Jurkat, Clone E6-1 (cell line): ENCODE measurements at regions not wholly inside any gene's neighbourhood (a gene's known extent, or its start where the extent isn't known, plus 50 kb on each side); places are given as distances from the start of the nearest gene placed in this dataset.
A peak's percentile ranks its signal among the peaks of the same experiment; 100 is the strongest.
"Not testable (repeated sequence)": the region's sequence is repeated elsewhere in the genome, so short reads cannot be mapped to it uniquely, and the experiment has no call there.

Experiments
- DNase-seq: peaks from one replicate; pipeline ENCODE4 v3.0.0-alpha.2; 2011; ENCODE audit warnings: low read depth, low spot score
- H3K4me3 ChIP-seq: 2 replicates; pipeline ENCODE4 v1.5.1; 2011; ENCODE audit warnings: mild to moderate bottlenecking, low read length, control low read depth, moderate library complexity

GRCh38 chr1:101406271-101406670, 169.5 kb downstream of the S1PR1 start:
- H3K4me3 ChIP-seq, result no peak overlapping the region

GRCh38 chr1:101406681-101407080, 169.9 kb downstream of the S1PR1 start:
- no peak for DNase-seq
- no peak overlapping the region for H3K4me3 ChIP-seq

More at GRCh38 chr1:101406271-101406670, 169.5 kb downstream of the S1PR1 start:
- no peak for DNase-seq

GRCh38 chr1:101407505-101408211, 170.8 kb downstream of the S1PR1 start:
- H3K4me3 ChIP-seq, result no peak overlapping the region
- DNase-seq, result no peak

GRCh38 chr1:101408212-101409042, 171.6 kb downstream of the S1PR1 start:
- no peak overlapping the region for H3K4me3 ChIP-seq
- DNase-seq, result no peak

- H3K4me3 ChIP-seq, result no peak overlapping the region
- no peak for DNase-seq
Observed at GRCh38 chr1:101409102-101409501, 172.3 kb downstream of the S1PR1 start.

- DNase-seq, result no peak
- H3K4me3 ChIP-seq, result no peak overlapping the region
Observed at GRCh38 chr1:101410048-101410878, 173.4 kb downstream of the S1PR1 start.

- no peak for DNase-seq
- no peak overlapping the region for H3K4me3 ChIP-seq
Observed at GRCh38 chr1:101420406-101420805, 183.6 kb downstream of the S1PR1 start.

GRCh38 chr1:101428083-101428482, 191.3 kb downstream of the S1PR1 start:
- H3K4me3 ChIP-seq, DNase-seq: not testable (repeated sequence)

- H3K4me3 ChIP-seq, result no peak overlapping the region
- DNase-seq, result no peak
Observed at GRCh38 chr1:101428562-101428961, 191.7 kb downstream of the S1PR1 start.

GRCh38 chr1:101431956-101432510, 195.2 kb downstream of the S1PR1 start:
- H3K4me3 ChIP-seq, result no peak overlapping the region
- no peak for DNase-seq

GRCh38 chr1:101435831-101436511, 199.2 kb downstream of the S1PR1 start:
- no peak overlapping the region for H3K4me3 ChIP-seq
- DNase-seq, result no peak

- no peak for DNase-seq
- H3K4me3 ChIP-seq, result no peak overlapping the region
Observed at GRCh38 chr1:101437800-101438199, 201.0 kb downstream of the S1PR1 start.

GRCh38 chr1:101438359-101438758, 201.5 kb downstream of the S1PR1 start:
- no peak overlapping the region for H3K4me3 ChIP-seq
- DNase-seq, result peak; percentile 52

- no peak overlapping the region for H3K4me3 ChIP-seq
- DNase-seq, result no peak
Observed at GRCh38 chr1:101440485-101440884, 203.7 kb downstream of the S1PR1 start.

GRCh38 chr1:101444381-101444780, 207.6 kb downstream of the S1PR1 start:
- no peak for DNase-seq
- no peak overlapping the region for H3K4me3 ChIP-seq

- H3K4me3 ChIP-seq, result no peak overlapping the region
- peak; percentile 48 for DNase-seq
Observed at GRCh38 chr1:101444873-101445618, 208.2 kb downstream of the S1PR1 start.

GRCh38 chr1:101448018-101448417, 211.2 kb downstream of the S1PR1 start:
- H3K4me3 ChIP-seq, result no peak overlapping the region
- DNase-seq, result no peak

GRCh38 chr1:101450691-101451090, 213.9 kb downstream of the S1PR1 start:
- not testable (repeated sequence) for DNase-seq, H3K4me3 ChIP-seq
